DOHH2 (cell line): ENCODE measurements at regions not wholly inside any gene's neighbourhood (a gene's known extent, or its start where the extent isn't known, plus 50 kb on each side); places are given as distances from the start of the nearest gene placed in this dataset.

Experiments used
- H3F3A ChIP-seq: fragments of 200-600 bp; sonication (generic), shearing (Covaris generic); 2 replicates; pipeline ENCODE4 v1.6.0; 2016; ENCODE audit warnings: antibody characterized with exemption, mild to moderate bottlenecking; ENCODE audit not compliant: control insufficient read depth, insufficient read depth
- H3K27ac ChIP-seq: fragments of 200-600 bp; sonication (generic); 2 replicates; pipeline ENCODE4 v1.5.1; 2014; ENCODE audit warnings: low read depth, mild to moderate bottlenecking, low read length, moderate library complexity
- H3K27me3 ChIP-seq: fragments of 200-600 bp; sonication (generic); 2 replicates; pipeline ENCODE4 v1.6.1; 2014; ENCODE audit warnings: mild to moderate bottlenecking, low read length, mixed read lengths; ENCODE audit not compliant: control insufficient read depth
- H3K36me3 ChIP-seq: fragments of 200-600 bp; sonication (generic); 2 replicates; pipeline ENCODE4 v1.6.1; 2014; ENCODE audit warnings: mild to moderate bottlenecking, low read length, moderate library complexity, mixed read lengths; ENCODE audit not compliant: control insufficient read depth
- H3K4me1 ChIP-seq: fragments of 200-600 bp; sonication (generic); 2 replicates; pipeline ENCODE4 v1.6.1; 2014; ENCODE audit warnings: mild to moderate bottlenecking, low read length, mixed read lengths; ENCODE audit not compliant: control insufficient read depth
- H3K4me2 ChIP-seq: fragments of 200-600 bp; sonication (generic); 2 replicates; pipeline ENCODE4 v1.6.0; 2014; ENCODE audit warnings: mild to moderate bottlenecking, low read length, moderate library complexity
- H3K4me3 ChIP-seq: fragments of 200-600 bp; sonication (generic); 2 replicates; pipeline ENCODE4 v1.5.1; 2014; ENCODE audit warnings: mild to moderate bottlenecking, low read length, mixed read lengths
- H3K79me2 ChIP-seq: fragments of 200-600 bp; sonication (generic); 2 replicates; pipeline ENCODE4 v1.6.1; 2014; ENCODE audit warnings: mild to moderate bottlenecking, low read length, mixed read lengths; ENCODE audit not compliant: control insufficient read depth
- H3K9me2 ChIP-seq: fragments of 200-600 bp; sonication (generic); replicated peaks from 2 replicates; pipeline ENCODE4 v1.6.1; 2014; ENCODE audit warnings: mild to moderate bottlenecking, low read length, mixed read lengths; ENCODE audit not compliant: control insufficient read depth
- H3K9me3 ChIP-seq: fragments of 200-600 bp; sonication (generic); 2 replicates; pipeline ENCODE4 v1.6.1; 2014; ENCODE audit warnings: antibody characterized with exemption, low read length, mixed read lengths; ENCODE audit not compliant: control insufficient read depth, insufficient read depth
- H4K20me1 ChIP-seq: fragments of 200-600 bp; sonication (generic); 2 replicates; pipeline ENCODE4 v1.6.0; 2014; ENCODE audit warnings: low read depth, mild to moderate bottlenecking, antibody characterized with exemption, low read length, moderate library complexity; ENCODE audit not compliant: control insufficient read depth, insufficient read depth
- EZH2phosphoT487 ChIP-seq: fragments of 200-600 bp; sonication (generic); IDR thresholded peaks from 2 replicates; pipeline ENCODE4 v1.6.1; 2017; ENCODE audit warnings: borderline replicate concordance, mild to moderate bottlenecking, antibody characterized with exemption, low read length, moderate library complexity, mixed read lengths
- TF ChIP-seq, protein P1 (sequence below): fragments of 200-600 bp; sonication (generic); IDR thresholded peaks from one replicate; pipeline ENCODE4 v1.5.1; 2014; ENCODE audit warnings: antibody characterized with exemption, mild to moderate bottlenecking, low read depth, low read length; ENCODE audit not compliant: poor library complexity, severe bottlenecking

DNA sequence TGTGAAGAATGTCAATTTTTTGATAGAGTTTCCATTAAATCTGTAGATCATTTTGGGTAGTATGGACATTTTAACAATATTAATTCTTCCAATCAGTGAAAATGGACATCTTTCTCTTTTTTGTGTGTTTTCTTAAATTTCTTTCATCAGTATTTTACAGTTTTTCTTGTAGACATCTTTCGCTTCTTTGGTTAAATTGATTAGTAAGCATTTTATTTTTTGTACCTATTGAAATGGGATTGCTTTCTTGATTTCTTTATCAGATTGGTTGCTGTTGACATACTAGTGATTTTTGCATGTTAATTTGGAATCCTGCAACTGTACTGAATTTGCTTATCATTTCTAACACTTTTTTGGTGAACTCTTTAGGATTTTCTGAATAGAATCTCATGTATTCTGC is 683.2 kb upstream of the NCAM2 start:
- no peak overlapping the region for H3K4me3 ChIP-seq
- no peak for TF ChIP-seq EZH2phosphoT487
- TF ChIP-seq, protein P1, sequence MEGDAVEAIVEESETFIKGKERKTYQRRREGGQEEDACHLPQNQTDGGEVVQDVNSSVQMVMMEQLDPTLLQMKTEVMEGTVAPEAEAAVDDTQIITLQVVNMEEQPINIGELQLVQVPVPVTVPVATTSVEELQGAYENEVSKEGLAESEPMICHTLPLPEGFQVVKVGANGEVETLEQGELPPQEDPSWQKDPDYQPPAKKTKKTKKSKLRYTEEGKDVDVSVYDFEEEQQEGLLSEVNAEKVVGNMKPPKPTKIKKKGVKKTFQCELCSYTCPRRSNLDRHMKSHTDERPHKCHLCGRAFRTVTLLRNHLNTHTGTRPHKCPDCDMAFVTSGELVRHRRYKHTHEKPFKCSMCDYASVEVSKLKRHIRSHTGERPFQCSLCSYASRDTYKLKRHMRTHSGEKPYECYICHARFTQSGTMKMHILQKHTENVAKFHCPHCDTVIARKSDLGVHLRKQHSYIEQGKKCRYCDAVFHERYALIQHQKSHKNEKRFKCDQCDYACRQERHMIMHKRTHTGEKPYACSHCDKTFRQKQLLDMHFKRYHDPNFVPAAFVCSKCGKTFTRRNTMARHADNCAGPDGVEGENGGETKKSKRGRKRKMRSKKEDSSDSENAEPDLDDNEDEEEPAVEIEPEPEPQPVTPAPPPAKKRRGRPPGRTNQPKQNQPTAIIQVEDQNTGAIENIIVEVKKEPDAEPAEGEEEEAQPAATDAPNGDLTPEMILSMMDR: no peak
- no peaks in the 10 kb centered on the region for H3K4me1 ChIP-seq
- H3K36me3 ChIP-seq: no peaks in the 10 kb centered on the region
- no peaks in the 10 kb centered on the region for H3K9me3 ChIP-seq
- H4K20me1 ChIP-seq: no peaks in the 10 kb centered on the region
- H3K9me2 ChIP-seq: no peaks in the 10 kb centered on the region
- no peak overlapping the region for H3K4me2 ChIP-seq
- H3F3A ChIP-seq: no peaks in the 10 kb centered on the region
- H3K27me3 ChIP-seq: no peaks in the 10 kb centered on the region
- no peaks in the 10 kb centered on the region for H3K79me2 ChIP-seq
- H3K27ac ChIP-seq: no peak overlapping the region

DNA sequence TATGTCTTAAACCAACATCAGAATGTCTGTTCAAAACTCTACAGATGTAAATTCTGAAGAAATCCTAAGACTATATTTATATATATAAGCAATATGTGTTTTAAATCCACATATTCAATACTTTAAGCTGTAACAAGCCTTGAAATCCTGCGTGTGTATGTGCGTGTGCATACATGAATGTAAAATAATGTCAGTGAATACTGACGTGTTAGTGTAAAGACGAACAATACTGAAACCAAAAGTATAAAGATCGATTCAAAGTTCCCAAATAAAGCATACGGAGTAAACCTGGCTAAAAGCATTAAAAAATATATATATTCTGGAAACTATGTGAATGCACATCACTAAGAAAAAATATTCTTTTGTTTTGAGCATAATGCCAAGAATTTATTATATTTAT is 668.6 kb upstream of the NCAM2 start:
- Histone ChIP-seq H3F3A (no peaks in the 10 kb centered on the region), H3K4me3 (no peak overlapping the region), H3K27me3 (no peaks in the 10 kb centered on the region), H3K4me2 (no peak overlapping the region), H3K79me2 (no peaks in the 10 kb centered on the region), H3K36me3 (no peaks in the 10 kb centered on the region), H3K9me2 (no peaks in the 10 kb centered on the region), H3K27ac (no peak overlapping the region), H3K9me3 (peaks cover 8% of the 10 kb centered on the region; the same call in 1 of the 2 replicates), H4K20me1 (no peaks in the 10 kb centered on the region), H3K4me1 (no peaks in the 10 kb centered on the region)
- TF ChIP-seq, protein P1: no peak
- TF ChIP-seq EZH2phosphoT487: no peak

DNA sequence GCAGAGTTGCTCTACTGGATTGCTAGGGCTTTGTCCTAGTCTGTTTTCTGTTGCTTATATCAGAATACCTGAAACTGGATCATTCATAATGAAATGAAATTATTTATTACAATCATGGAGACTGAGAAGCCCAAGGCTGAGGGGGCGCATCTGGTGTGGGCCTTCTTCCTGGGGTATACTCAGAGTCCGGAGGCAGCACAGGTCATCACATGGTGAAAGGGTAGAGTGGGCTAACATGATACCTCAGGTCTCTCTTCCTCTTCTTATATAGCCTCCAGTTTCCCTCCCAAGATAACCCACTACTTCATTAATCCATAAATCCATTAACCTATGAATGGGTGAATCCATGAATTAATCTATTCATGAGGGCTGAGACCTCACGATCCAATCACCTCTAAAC is 667.6 kb upstream of the NCAM2 start:
- Histone ChIP-seq H3K79me2 (no peaks in the 10 kb centered on the region), H3K9me3 (peaks cover 8% of the 10 kb centered on the region; the same call in 1 of the 2 replicates), H3K4me2 (no peak overlapping the region), H3K4me1 (no peaks in the 10 kb centered on the region), H3K27me3 (no peaks in the 10 kb centered on the region), H3K36me3 (no peaks in the 10 kb centered on the region), H3F3A (no peaks in the 10 kb centered on the region), H3K9me2 (no peaks in the 10 kb centered on the region), H4K20me1 (no peaks in the 10 kb centered on the region), H3K4me3 (no peak overlapping the region), H3K27ac (no peak overlapping the region)
- TF ChIP-seq EZH2phosphoT487: no peak
- TF ChIP-seq, protein P1: no peak

DNA sequence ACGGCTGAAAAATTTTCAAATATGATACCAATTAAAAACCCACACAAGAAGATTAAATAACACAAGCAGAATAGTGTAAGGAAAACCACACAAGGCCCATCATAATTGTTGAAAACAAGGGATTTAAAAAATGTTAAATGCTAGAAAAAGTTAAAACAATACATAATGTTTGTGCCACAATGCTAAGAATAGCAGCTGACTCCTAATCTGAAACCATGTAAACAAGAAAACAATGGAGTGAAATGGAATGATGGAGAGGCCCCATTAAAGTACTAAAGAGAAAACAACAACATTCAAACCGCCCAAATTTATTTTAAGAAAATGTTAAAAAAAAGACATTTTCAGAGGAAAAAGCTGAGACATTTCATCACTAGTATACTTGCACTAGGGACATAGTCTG is 663.6 kb upstream of the NCAM2 start:
- TF ChIP-seq, protein P1: no peak
- no peak for TF ChIP-seq EZH2phosphoT487
- H3K27me3 ChIP-seq: no peaks in the 10 kb centered on the region

More for the DNA sequence above, 663.6 kb upstream of the NCAM2 start:
- Histone ChIP-seq H3K9me3 (no peaks in the 10 kb centered on the region; the same call in 1 of the 2 replicates), H3K4me1 (no peaks in the 10 kb centered on the region), H3K9me2 (no peaks in the 10 kb centered on the region), H3K79me2 (no peaks in the 10 kb centered on the region), H3K4me3 (no peak overlapping the region), H4K20me1 (no peaks in the 10 kb centered on the region), H3K4me2 (no peak overlapping the region), H3K27ac (no peak overlapping the region), H3K36me3 (no peaks in the 10 kb centered on the region), H3F3A (no peaks in the 10 kb centered on the region)
